Cardiac fibroblast (primary cell): ENCODE measurements at regions not wholly inside any gene's neighbourhood (a gene's known extent, or its start where the extent isn't known, plus 50 kb on each side); places are given as distances from the start of the nearest gene placed in this dataset.
A peak's percentile ranks its signal among the peaks of the same experiment; 100 is the strongest.

Experiments used
- DNase-seq, 2 donors: peaks; one replicate each; pipeline versions ENCODE4 v3.0.0 to v3.0.0-alpha.2; 2010; ENCODE audit warnings: low read depth in 2 of 2
- H3K4me3 ChIP-seq, 2 donors: replicated peaks in 1 of 2; 1 replicate in 1 of 2; 2 replicates in 1 of 2; pipeline ENCODE4 v1.5.1; 2011; ENCODE audit warnings: low read depth in 2 of 2, low read length in 2 of 2, mild to moderate bottlenecking in 2 of 2, moderate library complexity in 1 of 2
- CTCF ChIP-seq: IDR thresholded peaks from one replicate; pipeline ENCODE4 v1.5.1; 2011; ENCODE audit warnings: low read depth, mild to moderate bottlenecking, low read length, inconsistent platforms

GRCh38 chr14:38855513-38855912, 247.5 kb downstream of the SEC23A start:
- no peak overlapping the region for H3K4me3 ChIP-seq
- DNase-seq: no peak
- no peak for TF ChIP-seq CTCF

GRCh38 chr14:38851111-38851510, 251.9 kb downstream of the SEC23A start:
- TF ChIP-seq CTCF: no peak
- H3K4me3 ChIP-seq: no peak overlapping the region
- DNase-seq: no peak

- DNase-seq: no peak
- no peak overlapping the region for H3K4me3 ChIP-seq
- TF ChIP-seq CTCF: no peak
Measured at GRCh38 chr14:38850664-38851063, 252.4 kb downstream of the SEC23A start.

GRCh38 chr14:38848243-38848935, 254.6 kb downstream of the SEC23A start:
- DNase-seq: no peak
- H3K4me3 ChIP-seq: no peak overlapping the region
- TF ChIP-seq CTCF: no peak

- no peak overlapping the region for H3K4me3 ChIP-seq
- no peak for DNase-seq
- TF ChIP-seq CTCF: no peak
Measured at GRCh38 chr14:38847161-38847560, 255.9 kb downstream of the SEC23A start.

GRCh38 chr14:38839694-38840365, 263.2 kb downstream of the SEC23A start:
- DNase-seq: peak; percentile 18 to 24
- no peak for TF ChIP-seq CTCF
- H3K4me3 ChIP-seq: no peak overlapping the region

- no peak for DNase-seq
- TF ChIP-seq CTCF: no peak
- no peak overlapping the region for H3K4me3 ChIP-seq
Measured at GRCh38 chr14:38838979-38839323, 264.1 kb downstream of the SEC23A start.
